MM.1S (cell line): ENCODE measurements at regions not wholly inside any gene's neighbourhood (a gene's known extent, or its start where the extent isn't known, plus 50 kb on each side); places are given as distances from the start of the nearest gene placed in this dataset.

Experiments used
- EZH2 ChIP-seq: fragments of 300-600 bp; sonication (generic); optimal IDR thresholded peaks from 2 replicates; pipeline ENCODE3; 2017; ENCODE audit warnings: low read depth, mild to moderate bottlenecking, antibody characterized with exemption, low read length, mixed read lengths
- TF ChIP-seq, protein P1 (sequence below): fragments of 300-600 bp; sonication (generic); IDR thresholded peaks from 2 replicates; pipeline ENCODE4 v1.5.1; 2016; ENCODE audit warnings: antibody characterized with exemption, low read length, mixed read lengths

- TF ChIP-seq, protein P1, sequence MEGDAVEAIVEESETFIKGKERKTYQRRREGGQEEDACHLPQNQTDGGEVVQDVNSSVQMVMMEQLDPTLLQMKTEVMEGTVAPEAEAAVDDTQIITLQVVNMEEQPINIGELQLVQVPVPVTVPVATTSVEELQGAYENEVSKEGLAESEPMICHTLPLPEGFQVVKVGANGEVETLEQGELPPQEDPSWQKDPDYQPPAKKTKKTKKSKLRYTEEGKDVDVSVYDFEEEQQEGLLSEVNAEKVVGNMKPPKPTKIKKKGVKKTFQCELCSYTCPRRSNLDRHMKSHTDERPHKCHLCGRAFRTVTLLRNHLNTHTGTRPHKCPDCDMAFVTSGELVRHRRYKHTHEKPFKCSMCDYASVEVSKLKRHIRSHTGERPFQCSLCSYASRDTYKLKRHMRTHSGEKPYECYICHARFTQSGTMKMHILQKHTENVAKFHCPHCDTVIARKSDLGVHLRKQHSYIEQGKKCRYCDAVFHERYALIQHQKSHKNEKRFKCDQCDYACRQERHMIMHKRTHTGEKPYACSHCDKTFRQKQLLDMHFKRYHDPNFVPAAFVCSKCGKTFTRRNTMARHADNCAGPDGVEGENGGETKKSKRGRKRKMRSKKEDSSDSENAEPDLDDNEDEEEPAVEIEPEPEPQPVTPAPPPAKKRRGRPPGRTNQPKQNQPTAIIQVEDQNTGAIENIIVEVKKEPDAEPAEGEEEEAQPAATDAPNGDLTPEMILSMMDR = no peak
- TF ChIP-seq EZH2 = no peak
Measured at GRCh38 chr16:65624666-65625065, 502.8 kb upstream of the CDH11 start.
